MG63 (cell line): ENCODE measurements at regions not wholly inside any gene's neighbourhood (a gene's known extent, or its start where the extent isn't known, plus 50 kb on each side); places are given as distances from the start of the nearest gene placed in this dataset.
A peak's percentile ranks its signal among the peaks of the same experiment; 100 is the strongest.

ENCODE experiments used
- DNase-seq: peaks from one replicate; pipeline ENCODE4 v3.0.0-alpha.2; 2020
- H3K27me3 ChIP-seq: fragments of 250-450 bp; sonication (Bioruptor Pico); 2 replicates; pipeline ENCODE4 v1.5.1; 2020; ENCODE audit warnings: mild to moderate bottlenecking, moderate library complexity
- H3K36me3 ChIP-seq: fragments of 250-450 bp; sonication (Bioruptor Pico); 2 replicates; pipeline ENCODE4 v1.5.1; 2020; ENCODE audit warnings: mild to moderate bottlenecking, moderate library complexity
- H3K4me3 ChIP-seq: fragments of 250-450 bp; sonication (Bioruptor Pico); 2 replicates; pipeline ENCODE4 v1.5.1; 2020; ENCODE audit warnings: mild to moderate bottlenecking, moderate library complexity
- H3K9me3 ChIP-seq: fragments of 250-450 bp; sonication (Bioruptor Pico); 2 replicates; pipeline ENCODE4 v1.5.1; 2020; ENCODE audit warnings: mild to moderate bottlenecking, moderate library complexity

DNA sequence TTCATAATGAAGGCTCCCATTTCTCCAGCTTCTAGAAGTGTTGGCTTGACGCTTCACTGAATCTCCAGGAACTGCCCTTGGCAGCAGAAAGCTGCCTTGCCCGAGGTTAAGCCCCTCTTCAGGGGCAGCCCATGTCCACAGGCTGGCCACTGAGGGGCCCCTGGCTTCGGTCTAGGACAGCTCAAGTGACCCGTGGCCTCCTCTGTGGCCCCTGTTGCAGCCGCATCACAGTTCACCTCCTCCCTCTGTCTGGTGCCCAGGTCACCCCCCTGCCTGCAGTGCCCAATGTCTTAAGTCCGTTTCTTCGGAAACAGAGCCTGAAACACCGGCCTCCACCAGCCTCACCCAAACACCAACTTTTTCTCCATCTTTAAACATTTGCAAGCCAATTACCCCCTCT lies 279.2 kb upstream of the MKI67 start:
- H3K36me3 ChIP-seq = no peaks in the 10 kb centered on the region
- H3K9me3 ChIP-seq = no peaks in the 10 kb centered on the region
- no peak overlapping the region for H3K4me3 ChIP-seq
- H3K27me3 ChIP-seq = no peaks in the 10 kb centered on the region
- no peak for DNase-seq

GRCh38 chr10:128411643-128412042 lies 285.4 kb upstream of the MKI67 start:
- DNase-seq = no peak
- Histone ChIP-seq H3K4me3 (no peak overlapping the region), H3K36me3 (no peaks in the 10 kb centered on the region), H3K9me3 (no peaks in the 10 kb centered on the region), H3K27me3 (no peaks in the 10 kb centered on the region)

- no peaks in the 10 kb centered on the region for H3K9me3 ChIP-seq
- no peak for DNase-seq
- no peaks in the 10 kb centered on the region for H3K36me3 ChIP-seq
Measured at GRCh38 chr10:128414568-128414967, 288.3 kb upstream of the MKI67 start.

GRCh38 chr10:128416231-128416630 lies 290.0 kb upstream of the MKI67 start:
- no peaks in the 10 kb centered on the region for H3K27me3 ChIP-seq
- H3K36me3 ChIP-seq = no peaks in the 10 kb centered on the region
- H3K4me3 ChIP-seq = no peak overlapping the region
- H3K9me3 ChIP-seq = no peaks in the 10 kb centered on the region
- DNase-seq = no peak

More at GRCh38 chr10:128414568-128414967, 288.3 kb upstream of the MKI67 start:
- H3K4me3 ChIP-seq = no peak overlapping the region
- no peaks in the 10 kb centered on the region for H3K27me3 ChIP-seq

- no peak for DNase-seq
- Histone ChIP-seq H3K4me3 (no peak overlapping the region), H3K27me3 (no peaks in the 10 kb centered on the region), H3K36me3 (no peaks in the 10 kb centered on the region), H3K9me3 (no peaks in the 10 kb centered on the region)
Measured at GRCh38 chr10:128417826-128418225, 291.6 kb upstream of the MKI67 start.

- no peak for DNase-seq
- Histone ChIP-seq H3K4me3 (no peak overlapping the region), H3K9me3 (no peaks in the 10 kb centered on the region), H3K36me3 (no peaks in the 10 kb centered on the region), H3K27me3 (no peaks in the 10 kb centered on the region)
Measured at GRCh38 chr10:128418819-128419218, 292.6 kb upstream of the MKI67 start.

- Histone ChIP-seq H3K9me3 (no peaks in the 10 kb centered on the region), H3K27me3 (no peaks in the 10 kb centered on the region), H3K36me3 (no peaks in the 10 kb centered on the region), H3K4me3 (no peak overlapping the region)
- DNase-seq = peak; percentile 38
Measured at GRCh38 chr10:128419466-128420019, 293.3 kb upstream of the MKI67 start.

- Histone ChIP-seq H3K27me3 (no peaks in the 10 kb centered on the region), H3K36me3 (no peaks in the 10 kb centered on the region), H3K4me3 (no peak overlapping the region), H3K9me3 (no peaks in the 10 kb centered on the region)
- no peak for DNase-seq
Measured at GRCh38 chr10:128420623-128421022, 294.4 kb upstream of the MKI67 start.

DNA sequence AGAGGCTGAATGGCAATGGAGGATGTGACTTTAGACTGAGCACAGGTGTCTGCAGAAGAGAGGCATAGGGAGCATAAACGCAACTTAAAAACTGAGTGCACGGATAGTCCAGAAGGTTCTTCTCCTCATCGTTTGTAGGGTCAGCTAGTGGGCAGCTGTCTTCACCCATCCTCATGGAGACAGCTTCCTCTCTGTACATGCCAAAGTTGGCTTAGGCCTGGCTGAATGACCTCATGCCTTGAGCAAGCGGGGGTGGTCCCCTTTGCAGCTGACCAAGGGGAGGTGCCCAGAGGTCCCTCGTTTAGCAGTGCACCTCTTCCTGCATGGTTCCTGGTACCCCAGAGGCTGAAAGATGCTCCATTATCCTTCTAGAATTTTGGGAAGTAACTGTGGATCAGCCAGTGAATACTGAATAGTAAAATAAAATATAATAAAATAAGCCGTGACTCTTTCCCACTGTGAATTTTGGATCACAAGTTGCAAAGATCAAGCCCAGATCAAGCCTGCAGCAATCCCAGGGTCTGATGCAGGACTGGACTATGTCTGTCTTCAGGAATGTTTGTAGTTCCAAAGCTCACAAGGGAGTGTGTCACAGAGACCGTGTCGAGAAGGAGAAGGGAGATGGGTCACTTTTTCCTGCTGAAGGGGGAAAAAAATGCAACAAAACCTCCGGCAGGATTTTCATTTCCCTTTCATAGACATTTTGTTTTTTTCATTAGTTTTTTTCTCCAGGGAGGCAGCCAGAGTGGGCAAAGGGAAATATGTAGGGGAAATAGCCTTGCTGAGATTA lies 295.3 kb upstream of the MKI67 start:
- no peak overlapping the region for H3K4me3 ChIP-seq
- DNase-seq = peak; percentile 23
- no peaks in the 10 kb centered on the region for H3K27me3 ChIP-seq
- no peaks in the 10 kb centered on the region for H3K36me3 ChIP-seq
- no peaks in the 10 kb centered on the region for H3K9me3 ChIP-seq

GRCh38 chr10:128422190-128422589 lies 296.0 kb upstream of the MKI67 start:
- DNase-seq = peak; percentile 45
- Histone ChIP-seq H3K9me3 (no peaks in the 10 kb centered on the region), H3K4me3 (no peak overlapping the region), H3K36me3 (no peaks in the 10 kb centered on the region), H3K27me3 (no peaks in the 10 kb centered on the region)

- no peak overlapping the region for H3K4me3 ChIP-seq
- no peaks in the 10 kb centered on the region for H3K36me3 ChIP-seq
- no peak for DNase-seq
- H3K9me3 ChIP-seq = no peaks in the 10 kb centered on the region
- H3K27me3 ChIP-seq = no peaks in the 10 kb centered on the region
Measured at GRCh38 chr10:128422999-128423398, 296.8 kb upstream of the MKI67 start.

- H3K27me3 ChIP-seq = no peaks in the 10 kb centered on the region
- no peak for DNase-seq
- no peaks in the 10 kb centered on the region for H3K36me3 ChIP-seq
- H3K9me3 ChIP-seq = no peaks in the 10 kb centered on the region
- no peak overlapping the region for H3K4me3 ChIP-seq
Measured at GRCh38 chr10:128429321-128429720, 303.1 kb upstream of the MKI67 start.

DNA sequence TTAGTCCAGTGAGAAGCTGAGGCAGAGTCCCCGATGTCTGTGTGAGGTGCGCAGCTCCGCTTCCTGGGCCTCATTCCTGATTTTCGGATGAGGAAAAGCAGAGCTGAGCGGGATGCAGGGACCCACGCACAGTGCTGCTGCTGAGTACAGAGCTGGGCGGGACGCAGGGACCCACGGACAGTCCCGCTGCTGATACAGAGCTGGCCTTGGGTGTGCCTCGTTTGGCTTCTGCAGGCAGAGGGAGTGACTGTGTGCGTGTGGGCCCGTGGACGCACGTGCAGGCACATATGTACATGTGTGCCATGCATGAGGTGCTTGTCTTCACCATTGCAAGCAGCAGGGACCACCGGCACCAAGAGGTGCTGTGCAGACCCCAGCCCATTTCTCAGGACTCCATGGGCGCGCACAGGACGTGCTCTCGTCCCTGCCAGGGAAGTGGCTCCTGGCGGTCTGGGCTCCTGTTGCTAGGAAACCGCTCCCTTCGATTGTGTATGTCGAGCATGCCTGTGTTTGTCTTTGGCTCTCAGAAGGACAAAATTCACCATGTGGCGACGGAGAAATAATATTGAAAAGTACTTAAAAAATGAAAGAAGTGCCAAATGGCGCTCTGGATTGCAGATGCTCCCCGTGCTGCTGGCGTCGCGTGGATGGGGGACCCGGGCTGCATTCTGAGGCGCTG lies 303.8 kb upstream of the MKI67 start:
- DNase-seq = no peak
- Histone ChIP-seq H3K27me3 (no peaks in the 10 kb centered on the region), H3K36me3 (no peaks in the 10 kb centered on the region), H3K4me3 (no peak overlapping the region), H3K9me3 (no peaks in the 10 kb centered on the region)

- Histone ChIP-seq H3K36me3 (no peaks in the 10 kb centered on the region), H3K27me3 (no peaks in the 10 kb centered on the region), H3K4me3 (no peak overlapping the region), H3K9me3 (no peaks in the 10 kb centered on the region)
- DNase-seq = no peak
Measured at GRCh38 chr10:128431083-128431482, 304.9 kb upstream of the MKI67 start.

DNA sequence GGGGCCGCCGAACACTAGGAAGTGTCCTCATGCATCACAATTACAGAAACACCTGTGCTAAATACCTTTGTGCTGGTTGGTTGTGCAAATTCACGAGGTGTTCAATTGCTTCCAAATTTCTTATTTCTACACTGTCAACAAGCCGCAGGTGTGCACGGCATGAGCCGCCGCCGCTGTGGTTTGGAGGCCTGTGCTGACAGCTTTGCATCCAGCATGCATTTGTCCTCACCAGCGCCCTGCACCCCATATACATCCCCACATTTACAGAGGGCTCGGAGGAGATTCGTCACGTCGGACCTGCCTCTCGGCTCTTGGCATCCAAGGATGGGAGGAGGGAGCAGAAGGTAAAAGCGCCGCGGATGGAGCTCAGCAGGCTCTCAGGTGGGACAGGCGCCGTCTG lies 305.3 kb upstream of the MKI67 start:
- no peak for DNase-seq
- Histone ChIP-seq H3K36me3 (no peaks in the 10 kb centered on the region), H3K9me3 (no peaks in the 10 kb centered on the region), H3K4me3 (no peak overlapping the region), H3K27me3 (no peaks in the 10 kb centered on the region)

GRCh38 chr10:128432011-128432410 lies 305.8 kb upstream of the MKI67 start:
- Histone ChIP-seq H3K4me3 (no peak overlapping the region), H3K9me3 (no peaks in the 10 kb centered on the region)

DNA sequence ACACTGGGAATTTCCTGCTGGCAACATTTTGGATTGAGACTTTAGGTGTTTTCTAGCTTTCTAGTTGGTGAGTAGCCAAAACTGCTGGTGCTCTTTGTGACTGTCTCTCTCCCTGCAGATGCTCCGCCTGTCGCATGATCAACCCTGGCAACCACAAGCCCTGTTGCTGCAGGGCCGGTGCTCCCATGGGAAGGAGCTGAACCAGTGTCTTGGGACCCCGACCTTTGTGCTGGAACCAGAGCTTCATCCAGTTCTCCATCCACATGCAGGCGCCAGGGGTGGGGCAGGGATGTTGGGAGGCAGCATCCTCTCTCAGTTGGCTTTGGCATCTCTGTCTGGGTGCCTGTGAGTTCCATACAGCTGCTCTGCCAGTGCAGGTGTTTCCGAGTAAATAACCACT lies 306.2 kb upstream of the MKI67 start:
- Histone ChIP-seq H3K4me3 (no peak overlapping the region), H3K9me3 (no peaks in the 10 kb centered on the region), H3K36me3 (no peaks in the 10 kb centered on the region), H3K27me3 (no peaks in the 10 kb centered on the region)
- no peak for DNase-seq

More at GRCh38 chr10:128432011-128432410, 305.8 kb upstream of the MKI67 start:
- no peaks in the 10 kb centered on the region for H3K27me3 ChIP-seq
- no peak for DNase-seq
- no peaks in the 10 kb centered on the region for H3K36me3 ChIP-seq

- H3K36me3 ChIP-seq = no peaks in the 10 kb centered on the region
- no peak overlapping the region for H3K4me3 ChIP-seq
- no peak for DNase-seq
- H3K9me3 ChIP-seq = no peaks in the 10 kb centered on the region
- H3K27me3 ChIP-seq = no peaks in the 10 kb centered on the region
Measured at GRCh38 chr10:128435811-128436210, 309.6 kb upstream of the MKI67 start.
